H9 (cell line): ENCODE measurements at regions not wholly inside any gene's neighbourhood (a gene's known extent, or its start where the extent isn't known, plus 50 kb on each side); places are given as distances from the start of the nearest gene placed in this dataset.

Source experiments
- DNase-seq: peaks from one replicate; pipeline ENCODE4 v3.0.0-alpha.2; 2017
- H2AFZ ChIP-seq: one replicate; pipeline ENCODE4 v1.6.1; 2013; ENCODE audit warnings: mild to moderate bottlenecking, low read length, control low read depth, moderate library complexity
- H2AK5ac ChIP-seq: 2 replicates; pipeline ENCODE4 v1.6.1; 2013; ENCODE audit warnings: low read length, control low read depth, mixed read lengths; ENCODE audit not compliant: insufficient read length
- H2BK120ac ChIP-seq: one replicate; pipeline ENCODE4 v1.6.1; 2013; ENCODE audit warnings: low read depth, mild to moderate bottlenecking, low read length, control low read depth, inconsistent platforms; ENCODE audit not compliant: poor library complexity, severe bottlenecking
- H2BK12ac ChIP-seq: 2 replicates; pipeline ENCODE4 v1.6.1; 2013; ENCODE audit warnings: low read length, control low read depth, mixed read lengths, low read depth; ENCODE audit not compliant: insufficient read length
- H2BK15ac ChIP-seq: 2 replicates; pipeline ENCODE4 v1.6.1; 2013; ENCODE audit warnings: low read depth, low read length, control low read depth
- H2BK20ac ChIP-seq: one replicate; pipeline ENCODE4 v1.6.1; 2013; ENCODE audit warnings: low read depth, mild to moderate bottlenecking, low read length, control low read depth, inconsistent platforms; ENCODE audit not compliant: poor library complexity, severe bottlenecking
- H2BK5ac ChIP-seq: 2 replicates; pipeline ENCODE4 v1.6.1; 2013; ENCODE audit warnings: low read length, control low read depth, mixed read lengths; ENCODE audit not compliant: insufficient read length
- H3K14ac ChIP-seq: 2 replicates; pipeline ENCODE4 v1.6.1; 2013; ENCODE audit warnings: low read length, control low read depth; ENCODE audit not compliant: insufficient read depth
- H3K18ac ChIP-seq: 2 replicates; pipeline ENCODE4 v1.6.1; 2013; ENCODE audit warnings: low read depth, mild to moderate bottlenecking, mixed read lengths, low read length, control low read depth; ENCODE audit not compliant: insufficient read length
- H3K23ac ChIP-seq: 2 replicates; pipeline ENCODE4 v1.6.1; 2013; ENCODE audit warnings: low read length, control low read depth, mixed read lengths, low read depth; ENCODE audit not compliant: insufficient read length
- H3K23me2 ChIP-seq: 2 replicates; pipeline ENCODE4 v1.6.1; 2013; ENCODE audit warnings: low read depth, mild to moderate bottlenecking, mixed read lengths, low read length, control low read depth; ENCODE audit not compliant: insufficient read length, poor library complexity, severe bottlenecking
- H3K27ac ChIP-seq: 2 replicates; pipeline ENCODE4 v1.5.1; 2013; ENCODE audit warnings: low read length, control low read depth, mixed read lengths, low read depth; ENCODE audit not compliant: insufficient read length
- H3K27me3 ChIP-seq: 2 replicates; pipeline ENCODE4 v1.6.1; 2013; ENCODE audit warnings: low read length, control low read depth, inconsistent platforms; ENCODE audit not compliant: insufficient read depth
- H3K4ac ChIP-seq: 2 replicates; pipeline ENCODE4 v1.6.1; 2013; ENCODE audit warnings: low read depth, mild to moderate bottlenecking, control low read depth, inconsistent platforms, low read length, moderate library complexity
- H3K4me1 ChIP-seq: 2 replicates; pipeline ENCODE4 v1.6.1; 2013; ENCODE audit warnings: low read length, control low read depth, inconsistent platforms; ENCODE audit not compliant: insufficient read depth
- H3K4me2 ChIP-seq: 2 replicates; pipeline ENCODE4 v1.6.1; 2013; ENCODE audit warnings: low read length, control low read depth, mixed read lengths; ENCODE audit not compliant: insufficient read length, insufficient read depth
- H3K56ac ChIP-seq: 2 replicates; pipeline ENCODE4 v1.6.1; 2013; ENCODE audit warnings: low read depth, mild to moderate bottlenecking, mixed read lengths, low read length, control low read depth; ENCODE audit not compliant: insufficient read length
- H3K79me1 ChIP-seq: 2 replicates; pipeline ENCODE4 v1.6.1; 2013; ENCODE audit warnings: low read depth, mild to moderate bottlenecking, moderate library complexity, low read length, control low read depth, inconsistent platforms; ENCODE audit not compliant: insufficient read depth, poor library complexity, severe bottlenecking
- H3K79me2 ChIP-seq: 2 replicates; pipeline ENCODE4 v1.6.1; 2013; ENCODE audit warnings: low read length, control low read depth, inconsistent platforms; ENCODE audit not compliant: insufficient read depth
- H3K9ac ChIP-seq: 2 replicates; pipeline ENCODE4 v1.6.1; 2013; ENCODE audit warnings: low read length, control low read depth, mixed read lengths; ENCODE audit not compliant: insufficient read length; ENCODE audit errors: extremely low read depth
- H3K9me3 ChIP-seq: one replicate; pipeline ENCODE4 v1.6.1; 2013; ENCODE audit warnings: low read depth, low read length, inconsistent platforms; ENCODE audit not compliant: control insufficient read depth
- H3T11ph ChIP-seq: one replicate; pipeline ENCODE4 v1.6.1; 2013; ENCODE audit warnings: mild to moderate bottlenecking, low read length, control low read depth, inconsistent platforms
- H4K20me1 ChIP-seq: one replicate; pipeline ENCODE4 v1.6.1; 2013; ENCODE audit not compliant: control insufficient read depth, insufficient read length, insufficient read depth
- H4K5ac ChIP-seq: 2 replicates; pipeline ENCODE4 v1.6.1; 2013; ENCODE audit warnings: low read depth, mild to moderate bottlenecking, mixed read lengths, low read length, control low read depth; ENCODE audit not compliant: insufficient read length
- H4K8ac ChIP-seq: replicated peaks from 2 replicates; pipeline ENCODE4 v1.6.1; 2013; ENCODE audit warnings: low read length, control low read depth, mixed read lengths, low read depth; ENCODE audit not compliant: insufficient read length
- H4K91ac ChIP-seq: 2 replicates; pipeline ENCODE4 v1.6.1; 2013; ENCODE audit warnings: low read depth, mild to moderate bottlenecking, moderate library complexity, mixed read lengths, low read length, control low read depth; ENCODE audit not compliant: insufficient read length
- H3K27ac Mint-ChIP-seq, 3 experiments: 2 replicates in 2 of 3; 3 replicates in 1 of 3; pipeline ENCODE4 v1.8.0; 2020 to 2021; ENCODE audit warnings: mixed read lengths in 3 of 3, mild to moderate bottlenecking in 1 of 3, moderate library complexity in 1 of 3
- H3K27me3 Mint-ChIP-seq: 2 replicates; pipeline ENCODE4 v1.8.0; 2021; ENCODE audit warnings: low read depth, mild to moderate bottlenecking, moderate library complexity, mixed read lengths
- H3K36me3 Mint-ChIP-seq, 3 experiments: 2 replicates in 2 of 3; 3 replicates in 1 of 3; pipeline ENCODE4 v1.8.0; 2020 to 2021; ENCODE audit warnings: low read depth in 3 of 3, mixed read lengths in 3 of 3; ENCODE audit not compliant: insufficient read depth in 1 of 3
- H3K4me1 Mint-ChIP-seq, 2 experiments: 2 replicates each; pipeline ENCODE4 v1.8.0; 2020; ENCODE audit warnings: mixed read lengths in 2 of 2
- H3K4me3 Mint-ChIP-seq, 2 experiments: 2 replicates in 1 of 2; 3 replicates in 1 of 2; pipeline ENCODE4 v1.8.0; 2020 to 2021; ENCODE audit warnings: mild to moderate bottlenecking in 2 of 2, mixed read lengths in 2 of 2, moderate library complexity in 1 of 2
- H3K9me3 Mint-ChIP-seq, 2 experiments: 2 replicates in 1 of 2; 3 replicates in 1 of 2; pipeline ENCODE4 v1.8.0; 2020; ENCODE audit warnings: mild to moderate bottlenecking in 2 of 2, mixed read lengths in 2 of 2, moderate library complexity in 1 of 2
- WGBS: extraction: QIAGEN DNeasy Blood & Tissue Kit; methylation state at CpG from one replicate; pipeline ENCODE4 v1.1.7; 2013; ENCODE audit warnings: missing lambda C conversion rate, low lambda C conversion rate, mixed read lengths; ENCODE audit not compliant: insufficient read length; ENCODE audit errors: extremely low coverage; 5-methylcytosine and 5-hydroxymethylcytosine counted together
- TF ChIP-seq, protein P1 (sequence below): fragments of 200-600 bp; sonication (generic); conservative IDR thresholded peaks from 3 replicates; pipeline ENCODE4 v1.8.0; 2021; ENCODE audit warnings: antibody characterized with exemption, mild to moderate bottlenecking

DNA sequence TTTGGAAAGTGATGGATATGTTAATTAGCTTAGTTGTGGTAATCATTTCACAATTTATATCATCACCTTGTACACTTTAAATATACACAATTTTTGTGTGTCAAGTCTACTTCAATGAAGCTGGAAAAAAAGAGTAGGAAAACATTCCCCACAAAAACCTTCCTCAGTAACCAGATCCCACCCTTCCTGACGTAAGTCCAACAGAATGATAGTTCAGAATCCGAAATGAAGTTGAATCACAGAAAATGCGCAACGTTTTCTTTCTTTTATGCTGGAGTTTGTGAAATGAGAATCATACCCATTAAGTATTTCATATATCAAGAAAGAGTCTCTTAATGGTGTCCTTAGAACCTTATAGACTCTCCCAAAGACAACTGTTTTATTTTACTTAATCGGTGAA is 292.9 kb downstream of the USP46 start:
- Histone ChIP-seq H2BK5ac (no peak overlapping the region), H3K27ac (no peak overlapping the region), H4K8ac (no peak overlapping the region), H2AFZ (no peak overlapping the region), H3K9me3 (no peaks in the 10 kb centered on the region), H3K9ac (no peak overlapping the region), H3K18ac (no peak overlapping the region), H3K79me1 (no peaks in the 10 kb centered on the region), H4K91ac (no peak overlapping the region), H3K27me3 (no peaks in the 10 kb centered on the region), H2BK15ac (no peak overlapping the region), H3T11ph (no peak overlapping the region), H2AK5ac (no peak overlapping the region), H3K4me2 (no peak overlapping the region), H3K23me2 (no peaks in the 10 kb centered on the region), H3K79me2 (no peaks in the 10 kb centered on the region), H3K56ac (no peak overlapping the region), H2BK120ac (no peak overlapping the region), H3K23ac (no peak overlapping the region), H3K4ac (no peak overlapping the region), H4K20me1 (no peaks in the 10 kb centered on the region), H4K5ac (no peak overlapping the region), H2BK12ac (no peak overlapping the region), H2BK20ac (no peak overlapping the region), H3K4me1 (no peaks in the 10 kb centered on the region; the same call in 1 of the 2 replicates), H3K14ac (no peak overlapping the region)
- Mint-ChIP-seq H3K27me3 (no peaks in the 10 kb centered on the region), H3K36me3 (no peaks in the 10 kb centered on the region), H3K4me1 (peaks cover 16 to 17% of the 10 kb centered on the region in 2 experiments), H3K27ac (no peak overlapping the region), H3K4me3 (no peak overlapping the region), H3K9me3 (no peaks in the 10 kb centered on the region)
- WGBS = no CpG with 5 or more reads among the region's 5 CpGs
- DNase-seq = no peak
- TF ChIP-seq, protein P1, sequence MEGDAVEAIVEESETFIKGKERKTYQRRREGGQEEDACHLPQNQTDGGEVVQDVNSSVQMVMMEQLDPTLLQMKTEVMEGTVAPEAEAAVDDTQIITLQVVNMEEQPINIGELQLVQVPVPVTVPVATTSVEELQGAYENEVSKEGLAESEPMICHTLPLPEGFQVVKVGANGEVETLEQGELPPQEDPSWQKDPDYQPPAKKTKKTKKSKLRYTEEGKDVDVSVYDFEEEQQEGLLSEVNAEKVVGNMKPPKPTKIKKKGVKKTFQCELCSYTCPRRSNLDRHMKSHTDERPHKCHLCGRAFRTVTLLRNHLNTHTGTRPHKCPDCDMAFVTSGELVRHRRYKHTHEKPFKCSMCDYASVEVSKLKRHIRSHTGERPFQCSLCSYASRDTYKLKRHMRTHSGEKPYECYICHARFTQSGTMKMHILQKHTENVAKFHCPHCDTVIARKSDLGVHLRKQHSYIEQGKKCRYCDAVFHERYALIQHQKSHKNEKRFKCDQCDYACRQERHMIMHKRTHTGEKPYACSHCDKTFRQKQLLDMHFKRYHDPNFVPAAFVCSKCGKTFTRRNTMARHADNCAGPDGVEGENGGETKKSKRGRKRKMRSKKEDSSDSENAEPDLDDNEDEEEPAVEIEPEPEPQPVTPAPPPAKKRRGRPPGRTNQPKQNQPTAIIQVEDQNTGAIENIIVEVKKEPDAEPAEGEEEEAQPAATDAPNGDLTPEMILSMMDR = no peak
